Lung (tissue), 12 donors: ENCODE measurements at regions not wholly inside any gene's neighbourhood (a gene's known extent, or its start where the extent isn't known, plus 50 kb on each side); places are given as distances from the start of the nearest gene placed in this dataset. TPM values are rescaled to one million over a fixed set of nuclear protein-coding genes. Genes with fewer than 3 reads are reported as not detected.

Experiments
- ATAC-seq: fragments of 200-7000 bp; cut with Tn5 transposase; one replicate; pipeline ENCODE4 v1.9.1; 2020; ENCODE audit warnings: moderate number of reproducible peaks; ENCODE audit not compliant: insufficient read depth, low FRiP score
- DNase-seq, 3 donors: peaks; one replicate each; pipeline ENCODE4 v3.0.0-alpha.2; 2013 to 2017
- H3K27ac ChIP-seq, 2 donors: one replicate each; pipeline ENCODE4 v1.5.1; 2013; ENCODE audit warnings: mild to moderate bottlenecking in 2 of 2, moderate library complexity in 2 of 2, control low read depth in 1 of 2, inconsistent platforms in 1 of 2, low read depth in 1 of 2, low read length in 1 of 2
- H3K27me3 ChIP-seq, 3 donors: one replicate each; pipeline ENCODE4 v1.5.1; 2013; ENCODE audit warnings: low read length in 2 of 3; ENCODE audit not compliant: control insufficient read depth in 3 of 3, insufficient read depth in 3 of 3
- H3K36me3 ChIP-seq, 4 donors: one replicate each; pipeline ENCODE4 v1.5.1; 2013; ENCODE audit warnings: low read length in 4 of 4, mild to moderate bottlenecking in 1 of 4, moderate library complexity in 1 of 4; ENCODE audit not compliant: control insufficient read depth in 4 of 4, insufficient read depth in 4 of 4
- H3K4me1 ChIP-seq, 5 donors: one replicate each; pipeline ENCODE4 v1.5.1; 2013; ENCODE audit warnings: low read length in 5 of 5, mild to moderate bottlenecking in 2 of 5, moderate library complexity in 1 of 5; ENCODE audit not compliant: control insufficient read depth in 5 of 5, insufficient read depth in 5 of 5
- H3K4me3 ChIP-seq: one replicate; pipeline ENCODE4 v1.5.1; 2013; ENCODE audit warnings: mild to moderate bottlenecking, control low read depth, moderate library complexity
- H3K9ac ChIP-seq, 2 donors: one replicate each; pipeline ENCODE4 v1.5.1; 2013; ENCODE audit warnings: low read length in 2 of 2, control low read depth in 1 of 2; ENCODE audit not compliant: insufficient read depth in 1 of 2
- H3K9me3 ChIP-seq, 4 donors: one replicate each; pipeline ENCODE4 v1.5.1; 2013; ENCODE audit warnings: low read length in 3 of 4, mild to moderate bottlenecking in 1 of 4, moderate library complexity in 1 of 4; ENCODE audit not compliant: control insufficient read depth in 4 of 4, insufficient read depth in 3 of 4
- WGBS, 2 donors: extraction: QIAGEN DNeasy Blood & Tissue Kit; methylation state at CpG; one replicate each; pipeline ENCODE4 v1.1.7; 2013; 5-methylcytosine and 5-hydroxymethylcytosine counted together
- small RNA-seq: library from RNA; depleted of rRNA; stranded (forward); fragments of <200 nt; gene quantifications from one replicate; pipeline ENCODE3, GENCODE V24; 2014; ENCODE audit warnings: low replicate concordance
- TF ChIP-seq, protein P1 (sequence below): IDR thresholded peaks from 2 replicates; pipeline ENCODE4 v1.5.1; 2012; ENCODE audit warnings: mild to moderate bottlenecking; ENCODE audit errors: control extremely low read depth, extremely low read depth
- donor health status: control.
- donor health status: control.
- donor health status: Bipolar disorder and iron deficiency.
- donor health status: healthy.
- donor health status: DM: yes; HTN: yes; CAD: no.

DNA sequence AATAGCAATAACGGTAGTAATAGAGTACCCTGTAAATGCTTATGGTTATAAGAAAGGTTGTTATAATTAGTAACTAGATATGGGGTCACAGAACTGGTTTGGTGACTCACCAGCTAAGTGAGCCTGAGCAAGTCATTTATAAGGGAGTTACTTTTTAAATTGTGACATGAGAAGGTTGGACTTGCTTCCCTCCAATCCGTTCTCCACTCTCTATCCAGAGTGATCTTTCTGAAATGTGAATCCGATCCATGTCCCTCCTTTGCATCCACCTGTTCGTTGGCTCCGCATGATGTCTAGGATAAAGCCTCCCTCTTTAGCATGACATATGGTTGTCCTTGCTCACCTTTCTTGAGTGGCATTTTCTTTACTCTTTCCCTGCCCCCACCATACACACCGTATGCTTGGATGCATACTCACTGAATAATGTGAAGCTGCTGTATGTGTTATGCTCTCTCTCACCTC is 83.1 kb downstream of the CDC42EP3 start:
- no peak for DNase-seq
- peaks cover 3 to 44% (median 12%) of the 10 kb centered on the region in 5 donors for H3K4me1 ChIP-seq
- 78 to 93% methylated on average over 6 of the region's 6 CpGs for WGBS, 2 donors

DNA sequence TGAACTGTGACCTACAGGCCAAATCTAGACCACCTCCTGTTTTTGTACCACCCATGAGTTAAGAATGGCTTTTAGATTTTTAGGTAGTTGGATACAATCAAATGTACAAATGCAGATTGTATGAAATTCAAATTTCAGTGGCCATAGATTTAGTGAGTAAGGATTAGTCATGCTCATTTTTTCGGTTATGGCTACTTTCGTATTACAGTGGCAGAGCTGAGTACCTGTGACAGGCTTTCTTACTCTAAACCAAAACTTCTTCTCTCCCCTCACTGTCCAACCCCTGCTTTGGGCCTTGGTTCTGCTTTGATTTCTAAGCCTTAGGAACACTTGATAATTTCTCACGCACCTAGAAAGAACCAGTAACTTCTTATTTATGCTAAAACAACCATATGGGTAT is 82.1 kb downstream of the CDC42EP3 start:
- no peaks in the 10 kb centered on the region for H3K27me3 ChIP-seq
- H3K9me3 ChIP-seq: peaks cover 0 to 4% (median 0%) of the 10 kb centered on the region in 4 donors
- no peak overlapping the region for H3K4me3 ChIP-seq
- H3K9ac ChIP-seq: no peak overlapping the region
- ATAC-seq: no peak
- H3K36me3 ChIP-seq: no peaks in the 10 kb centered on the region
- WGBS, 2 donors: 89 to 97% methylated on average over 3 of the region's 3 CpGs
- peak overlapping the region in 1 of 2 donors; percentile 29 for H3K27ac ChIP-seq
- TF ChIP-seq, protein P1, sequence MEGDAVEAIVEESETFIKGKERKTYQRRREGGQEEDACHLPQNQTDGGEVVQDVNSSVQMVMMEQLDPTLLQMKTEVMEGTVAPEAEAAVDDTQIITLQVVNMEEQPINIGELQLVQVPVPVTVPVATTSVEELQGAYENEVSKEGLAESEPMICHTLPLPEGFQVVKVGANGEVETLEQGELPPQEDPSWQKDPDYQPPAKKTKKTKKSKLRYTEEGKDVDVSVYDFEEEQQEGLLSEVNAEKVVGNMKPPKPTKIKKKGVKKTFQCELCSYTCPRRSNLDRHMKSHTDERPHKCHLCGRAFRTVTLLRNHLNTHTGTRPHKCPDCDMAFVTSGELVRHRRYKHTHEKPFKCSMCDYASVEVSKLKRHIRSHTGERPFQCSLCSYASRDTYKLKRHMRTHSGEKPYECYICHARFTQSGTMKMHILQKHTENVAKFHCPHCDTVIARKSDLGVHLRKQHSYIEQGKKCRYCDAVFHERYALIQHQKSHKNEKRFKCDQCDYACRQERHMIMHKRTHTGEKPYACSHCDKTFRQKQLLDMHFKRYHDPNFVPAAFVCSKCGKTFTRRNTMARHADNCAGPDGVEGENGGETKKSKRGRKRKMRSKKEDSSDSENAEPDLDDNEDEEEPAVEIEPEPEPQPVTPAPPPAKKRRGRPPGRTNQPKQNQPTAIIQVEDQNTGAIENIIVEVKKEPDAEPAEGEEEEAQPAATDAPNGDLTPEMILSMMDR: no peak
- peaks cover 0 to 37% (median 12%) of the 10 kb centered on the region in 5 donors for H3K4me1 ChIP-seq
- DNase-seq: no peak

More for the DNA sequence above, 83.1 kb downstream of the CDC42EP3 start:
- no peaks in the 10 kb centered on the region for H3K36me3 ChIP-seq
- ATAC-seq: no peak
- H3K9ac ChIP-seq: no peak overlapping the region
- no peak overlapping the region for H3K27ac ChIP-seq
- no peaks in the 10 kb centered on the region for H3K27me3 ChIP-seq
- no peaks in the 10 kb centered on the region for H3K9me3 ChIP-seq
- TF ChIP-seq, protein P1: no peak
- no peak overlapping the region for H3K4me3 ChIP-seq

DNA sequence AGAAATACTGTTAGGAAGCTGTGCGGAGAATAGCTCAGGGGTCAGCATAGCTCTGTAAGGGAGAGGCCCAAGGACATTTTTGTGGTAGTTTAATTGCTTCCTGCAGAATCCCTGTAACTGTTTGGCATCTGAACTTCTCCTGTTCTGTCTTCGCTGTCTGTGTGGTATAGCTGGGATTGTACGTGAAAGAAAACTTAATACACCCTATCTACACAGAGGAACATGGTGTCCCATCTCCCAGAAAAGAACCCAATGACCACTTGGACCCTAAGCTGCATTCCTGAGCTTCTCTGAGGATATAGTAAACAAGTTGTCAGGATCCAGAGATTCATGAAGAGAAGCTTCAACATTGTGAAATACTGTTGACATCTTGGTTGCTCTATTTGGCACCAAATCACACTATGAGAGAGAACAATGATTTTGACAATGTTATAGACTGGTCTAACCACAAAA is 81.3 kb downstream of the CDC42EP3 start:
- 54 to 65% methylated on average over 3 of the region's 3 CpGs for WGBS, 2 donors
- Histone ChIP-seq H3K9ac (peak overlapping the region in 1 of 2 donors; percentile 20), H3K36me3 (no peaks in the 10 kb centered on the region), H3K4me3 (no peak overlapping the region), H3K27ac (peak overlapping the region in 1 of 2 donors; percentile 1), H3K9me3 (peaks cover 0 to 4% (median 0%) of the 10 kb centered on the region in 4 donors), H3K27me3 (no peaks in the 10 kb centered on the region), H3K4me1 (peaks cover 0 to 33% (median 12%) of the 10 kb centered on the region in 5 donors)
- TF ChIP-seq, protein P1: no peak
- peak; percentile 48 to 89 (median 79) for DNase-seq
- no peak for ATAC-seq

Small RNA genes lying in the stretch of these regions (small RNA-seq; reads per million reads assigned to genes)
- gene RNU6-1116P: not detected
